Subcutaneous abdominal adipose tissue (tissue), 5 donors: ENCODE measurements at regions not wholly inside any gene's neighbourhood (a gene's known extent, or its start where the extent isn't known, plus 50 kb on each side); places are given as distances from the start of the nearest gene placed in this dataset.
"Not testable (repeated sequence)": the region's sequence is repeated elsewhere in the genome, so short reads cannot be mapped to it uniquely, and the experiment has no call there.

Experiments
- H3K27ac ChIP-seq: one replicate; pipeline ENCODE4 v1.7.0; 2013; ENCODE audit warnings: low read depth, mild to moderate bottlenecking, inconsistent platforms, low read length, moderate library complexity
- H3K27me3 ChIP-seq, 5 donors: one replicate each; pipeline ENCODE4 v1.7.0; 2013; ENCODE audit warnings: low read length in 5 of 5, inconsistent platforms in 1 of 5; ENCODE audit not compliant: control insufficient read depth in 5 of 5, insufficient read depth in 4 of 5
- H3K36me3 ChIP-seq, 5 donors: one replicate each; pipeline ENCODE4 v1.7.0; 2013; ENCODE audit warnings: low read length in 5 of 5; ENCODE audit not compliant: control insufficient read depth in 5 of 5, insufficient read depth in 5 of 5
- H3K4me1 ChIP-seq, 5 donors: one replicate each; pipeline ENCODE4 v1.7.0; 2013; ENCODE audit warnings: low read length in 5 of 5, mild to moderate bottlenecking in 3 of 5, moderate library complexity in 1 of 5; ENCODE audit not compliant: control insufficient read depth in 5 of 5, insufficient read depth in 5 of 5
- H3K4me3 ChIP-seq, 5 donors: one replicate each; pipeline ENCODE4 v1.7.0; 2013; ENCODE audit warnings: low read length in 5 of 5, low read depth in 1 of 5
- H3K9ac ChIP-seq, 5 donors: one replicate each; pipeline ENCODE4 v1.7.0; 2013; ENCODE audit warnings: low read length in 5 of 5, mild to moderate bottlenecking in 4 of 5, moderate library complexity in 3 of 5
- H3K9me3 ChIP-seq, 5 donors: one replicate each; pipeline ENCODE4 v1.7.0; 2013; ENCODE audit warnings: low read length in 5 of 5; ENCODE audit not compliant: control insufficient read depth in 5 of 5
- donor health status: healthy.
- donor health status: healthy.
- donor health status: healthy.
- donor health status: healthy.
- donor health status: healthy.

- H3K9me3 ChIP-seq, H3K27ac ChIP-seq, H3K36me3 ChIP-seq, H3K9ac ChIP-seq, H3K4me1 ChIP-seq, H3K4me3 ChIP-seq, H3K27me3 ChIP-seq: not testable (repeated sequence)
Observed at GRCh38 chr4:129853685-129854467, 757.9 kb downstream of the C4orf33 start.

GRCh38 chr4:129862461-129862860, 766.5 kb downstream of the C4orf33 start:
- H3K4me1 ChIP-seq: no peaks in the 10 kb centered on the region
- no peak overlapping the region for H3K27ac ChIP-seq
- no peaks in the 10 kb centered on the region for H3K27me3 ChIP-seq
- no peak overlapping the region for H3K4me3 ChIP-seq
- H3K9ac ChIP-seq: no peak overlapping the region
- H3K9me3 ChIP-seq: no peaks in the 10 kb centered on the region
- H3K36me3 ChIP-seq: no peaks in the 10 kb centered on the region

GRCh38 chr4:129863206-129863605, 767.3 kb downstream of the C4orf33 start:
- Histone ChIP-seq H3K27me3 (no peaks in the 10 kb centered on the region), H3K27ac (no peak overlapping the region), H3K4me3 (no peak overlapping the region), H3K36me3 (no peaks in the 10 kb centered on the region), H3K9ac (no peak overlapping the region), H3K9me3 (no peaks in the 10 kb centered on the region), H3K4me1 (no peaks in the 10 kb centered on the region)

GRCh38 chr4:129883996-129884395, 788.0 kb downstream of the C4orf33 start:
- Histone ChIP-seq H3K27me3 (no peaks in the 10 kb centered on the region), H3K9ac (no peak overlapping the region), H3K4me3 (no peak overlapping the region), H3K4me1 (no peaks in the 10 kb centered on the region), H3K36me3 (no peaks in the 10 kb centered on the region), H3K27ac (no peak overlapping the region), H3K9me3 (peaks cover 0 to 7% (median 0%) of the 10 kb centered on the region in 5 donors)

GRCh38 chr4:129897111-129897510, 801.2 kb downstream of the C4orf33 start:
- no peak overlapping the region for H3K4me3 ChIP-seq
- H3K9me3 ChIP-seq: no peaks in the 10 kb centered on the region
- peaks cover 0 to 12% (median 8%) of the 10 kb centered on the region in 5 donors for H3K4me1 ChIP-seq
- H3K27ac ChIP-seq: no peak overlapping the region
- no peak overlapping the region for H3K9ac ChIP-seq
- H3K27me3 ChIP-seq: no peaks in the 10 kb centered on the region
- H3K36me3 ChIP-seq: no peaks in the 10 kb centered on the region

GRCh38 chr4:129899849-129900248, 803.9 kb downstream of the C4orf33 start:
- Histone ChIP-seq H3K9me3 (no peaks in the 10 kb centered on the region), H3K36me3 (no peaks in the 10 kb centered on the region), H3K27me3 (no peaks in the 10 kb centered on the region), H3K9ac (no peak overlapping the region), H3K27ac (no peak overlapping the region), H3K4me3 (no peak overlapping the region), H3K4me1 (peaks cover 0 to 12% (median 8%) of the 10 kb centered on the region in 5 donors)

GRCh38 chr4:129900430-129900953, 804.5 kb downstream of the C4orf33 start:
- H3K27ac ChIP-seq: no peak overlapping the region
- H3K27me3 ChIP-seq: no peaks in the 10 kb centered on the region
- no peak overlapping the region for H3K9ac ChIP-seq

GRCh38 chr4:129901205-129901604, 805.3 kb downstream of the C4orf33 start:
- Histone ChIP-seq H3K36me3 (no peaks in the 10 kb centered on the region), H3K27ac (no peak overlapping the region), H3K4me3 (no peak overlapping the region), H3K9me3 (no peaks in the 10 kb centered on the region), H3K27me3 (no peaks in the 10 kb centered on the region), H3K9ac (no peak overlapping the region), H3K4me1 (peaks cover 0 to 12% (median 8%) of the 10 kb centered on the region in 5 donors)

More at GRCh38 chr4:129900430-129900953, 804.5 kb downstream of the C4orf33 start:
- H3K4me3 ChIP-seq: peak overlapping the region in 1 of 5 donors; percentile 23
- H3K9me3 ChIP-seq: no peaks in the 10 kb centered on the region
- no peaks in the 10 kb centered on the region for H3K36me3 ChIP-seq
- peaks cover 0 to 12% (median 8%) of the 10 kb centered on the region in 5 donors for H3K4me1 ChIP-seq

- Histone ChIP-seq H3K27me3 (no peaks in the 10 kb centered on the region), H3K27ac (no peak overlapping the region), H3K4me3 (no peak overlapping the region), H3K9me3 (no peaks in the 10 kb centered on the region), H3K9ac (no peak overlapping the region), H3K36me3 (no peaks in the 10 kb centered on the region), H3K4me1 (peaks cover 0 to 12% (median 8%) of the 10 kb centered on the region in 5 donors)
Observed at GRCh38 chr4:129903861-129904260, 807.9 kb downstream of the C4orf33 start.

- Histone ChIP-seq H3K4me3 (no peak overlapping the region), H3K4me1 (peaks cover 0 to 8% (median 7%) of the 10 kb centered on the region in 5 donors), H3K9me3 (no peaks in the 10 kb centered on the region), H3K27ac (no peak overlapping the region), H3K27me3 (no peaks in the 10 kb centered on the region), H3K36me3 (no peaks in the 10 kb centered on the region), H3K9ac (no peak overlapping the region)
Observed at GRCh38 chr4:129905256-129905655, 809.3 kb downstream of the C4orf33 start.
